HG03439 (cell line): ENCODE measurements at regions not wholly inside any gene's neighbourhood (a gene's known extent, or its start where the extent isn't known, plus 50 kb on each side); places are given as distances from the start of the nearest gene placed in this dataset.
"Not testable (repeated sequence)": the region's sequence is repeated elsewhere in the genome, so short reads cannot be mapped to it uniquely, and the experiment has no call there.

Experiments
- ATAC-seq: cut with Tn5 transposase; IDR thresholded peaks from one replicate; pipeline ENCODE4 v1.9.1; 2021; ENCODE audit warnings: mild to moderate bottlenecking, moderate library complexity; ENCODE audit not compliant: unreplicated experiment

- ATAC-seq: no peak
Measured at GRCh38 chr7:66502230-66503035, 126.2 kb upstream of the KCTD7 start.

- no peak for ATAC-seq
Measured at GRCh38 chr7:66503036-66503370, 125.7 kb upstream of the KCTD7 start.

- no peak for ATAC-seq
Measured at GRCh38 chr7:66503551-66504031, 125.1 kb upstream of the KCTD7 start.

GRCh38 chr7:66504131-66504530 is 124.5 kb upstream of the KCTD7 start:
- no peak for ATAC-seq

- ATAC-seq: no peak
Measured at GRCh38 chr7:66505009-66505408, 123.7 kb upstream of the KCTD7 start.

GRCh38 chr7:66505531-66506451 is 122.9 kb upstream of the KCTD7 start:
- ATAC-seq: no peak

- not testable (repeated sequence) for ATAC-seq
Measured at GRCh38 chr7:66506703-66507102, 122.0 kb upstream of the KCTD7 start.

- ATAC-seq: no peak
Measured at GRCh38 chr7:66507764-66508296, 120.9 kb upstream of the KCTD7 start.

- ATAC-seq: no peak
Measured at GRCh38 chr7:66508431-66508830, 120.2 kb upstream of the KCTD7 start.

GRCh38 chr7:66514050-66514449 is 114.6 kb upstream of the KCTD7 start:
- no peak for ATAC-seq

- no peak for ATAC-seq
Measured at GRCh38 chr7:66517212-66517909, 111.3 kb upstream of the KCTD7 start.

- ATAC-seq: no peak
Measured at GRCh38 chr7:66518151-66518691, 110.5 kb upstream of the KCTD7 start.

GRCh38 chr7:66521675-66522074 is 107.0 kb upstream of the KCTD7 start:
- no peak for ATAC-seq

GRCh38 chr7:66522518-66522917 is 106.2 kb upstream of the KCTD7 start:
- ATAC-seq: no peak

- ATAC-seq: no peak
Measured at GRCh38 chr7:66523409-66523808, 105.3 kb upstream of the KCTD7 start.

GRCh38 chr7:66524738-66525137 is 103.9 kb upstream of the KCTD7 start:
- no peak for ATAC-seq

- not testable (repeated sequence) for ATAC-seq
Measured at GRCh38 chr7:66526782-66527181, 101.9 kb upstream of the KCTD7 start.

GRCh38 chr7:66528652-66529051 is 100.0 kb upstream of the KCTD7 start:
- ATAC-seq: no peak

GRCh38 chr7:66529883-66530610 is 98.6 kb upstream of the KCTD7 start:
- ATAC-seq: no peak
